BJ (cell line): ENCODE measurements at regions not wholly inside any gene's neighbourhood (a gene's known extent, or its start where the extent isn't known, plus 50 kb on each side); places are given as distances from the start of the nearest gene placed in this dataset.

Experiments
- CTCF ChIA-PET: fragments of 350-600 bp; formaldehyde crosslinking; extraction: SDS; loops from one replicate; lab custom pipeline; 2021; ENCODE audit warnings: antibody characterized with exemption, inconsistent platforms; lab: Yijun Ruan, JAX
- POLR2A ChIA-PET: fragments of 300-600 bp; sonication (Branson Sonifier 250); formaldehyde crosslinking; extraction: SDS; loops from one replicate; lab custom pipeline; 2021; ENCODE audit warnings: antibody characterized with exemption; lab: Charles Lee
- DNase-seq: peaks from one replicate; pipeline ENCODE4 v3.0.0-alpha.2; 2011; ENCODE audit warnings: low read depth
- H3K27me3 ChIP-seq: 2 replicates; pipeline ENCODE4 v1.6.0; 2011; ENCODE audit warnings: low read length; ENCODE audit not compliant: control insufficient read depth, insufficient read depth
- H3K36me3 ChIP-seq: 2 replicates; pipeline ENCODE4 v1.5.1; 2011; ENCODE audit warnings: low read length; ENCODE audit not compliant: control insufficient read depth, insufficient read depth
- H3K4me3 ChIP-seq: 2 replicates; pipeline ENCODE4 v1.5.1; 2011; ENCODE audit warnings: low read depth, mild to moderate bottlenecking, control low read depth, low read length
- TF ChIP-seq, protein P1 (sequence below): IDR thresholded peaks from 2 replicates; pipeline ENCODE4 v1.5.1; 2011; ENCODE audit warnings: low read depth, mild to moderate bottlenecking, control low read depth, inconsistent platforms, low read length, moderate library complexity; ENCODE audit not compliant: insufficient read depth

DNA sequence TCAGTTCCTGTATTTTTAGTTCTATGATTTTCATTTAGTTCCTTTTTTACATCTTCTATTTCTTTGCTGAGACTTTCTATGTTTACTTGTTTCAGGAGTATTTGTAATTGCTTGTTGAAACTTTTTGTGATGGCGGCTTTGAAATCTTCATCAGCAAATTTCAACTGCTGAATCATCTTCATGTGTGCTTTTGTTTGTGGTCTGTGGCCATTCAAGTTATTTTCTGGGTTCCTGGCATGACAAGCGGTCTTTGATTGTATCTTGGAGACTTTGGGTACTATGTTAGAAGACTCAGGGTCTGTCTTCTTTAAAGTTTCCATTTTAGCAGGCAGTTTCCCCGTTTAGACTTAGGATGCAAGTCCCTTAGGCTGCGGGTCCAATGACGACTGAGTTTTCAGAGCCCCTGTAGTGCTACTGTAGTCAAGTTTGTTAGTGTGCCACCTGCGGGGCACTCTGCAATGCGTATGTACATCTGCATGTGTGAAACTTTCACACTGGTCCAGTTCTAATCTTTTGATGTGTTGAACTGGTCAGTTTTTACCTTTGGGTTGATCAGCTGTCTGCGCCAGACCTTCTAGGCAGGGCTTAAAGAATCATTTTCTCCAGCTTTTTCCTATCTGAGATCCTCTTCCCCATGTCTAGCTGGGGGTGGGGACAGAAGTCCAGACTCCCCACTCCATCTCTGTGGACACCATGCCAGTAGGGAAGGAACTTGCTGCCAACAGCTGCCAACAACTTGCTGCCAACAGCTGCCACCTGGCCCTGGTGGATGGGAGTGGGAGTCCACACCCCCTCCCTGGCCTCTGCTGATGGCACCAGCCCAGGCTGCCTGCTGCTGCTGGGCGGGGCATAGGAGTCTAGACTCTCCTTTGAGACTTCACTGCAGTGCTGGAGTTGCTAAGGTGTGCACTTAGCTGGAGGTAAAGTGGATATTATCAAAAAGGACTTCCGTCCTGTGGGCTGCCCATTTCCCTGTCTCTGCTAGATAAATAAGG, 190.9 kb downstream of the TJP1 start:
- H3K27me3 ChIP-seq = no peaks in the 10 kb centered on the region
- H3K36me3 ChIP-seq = no peaks in the 10 kb centered on the region
- DNase-seq = no peak
- POLR2A ChIA-PET = no interaction called here
- TF ChIP-seq, protein P1, sequence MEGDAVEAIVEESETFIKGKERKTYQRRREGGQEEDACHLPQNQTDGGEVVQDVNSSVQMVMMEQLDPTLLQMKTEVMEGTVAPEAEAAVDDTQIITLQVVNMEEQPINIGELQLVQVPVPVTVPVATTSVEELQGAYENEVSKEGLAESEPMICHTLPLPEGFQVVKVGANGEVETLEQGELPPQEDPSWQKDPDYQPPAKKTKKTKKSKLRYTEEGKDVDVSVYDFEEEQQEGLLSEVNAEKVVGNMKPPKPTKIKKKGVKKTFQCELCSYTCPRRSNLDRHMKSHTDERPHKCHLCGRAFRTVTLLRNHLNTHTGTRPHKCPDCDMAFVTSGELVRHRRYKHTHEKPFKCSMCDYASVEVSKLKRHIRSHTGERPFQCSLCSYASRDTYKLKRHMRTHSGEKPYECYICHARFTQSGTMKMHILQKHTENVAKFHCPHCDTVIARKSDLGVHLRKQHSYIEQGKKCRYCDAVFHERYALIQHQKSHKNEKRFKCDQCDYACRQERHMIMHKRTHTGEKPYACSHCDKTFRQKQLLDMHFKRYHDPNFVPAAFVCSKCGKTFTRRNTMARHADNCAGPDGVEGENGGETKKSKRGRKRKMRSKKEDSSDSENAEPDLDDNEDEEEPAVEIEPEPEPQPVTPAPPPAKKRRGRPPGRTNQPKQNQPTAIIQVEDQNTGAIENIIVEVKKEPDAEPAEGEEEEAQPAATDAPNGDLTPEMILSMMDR = no peak
- CTCF ChIA-PET = interaction anchor here (1.4 to 2.2 kb wide), 3 partner anchors 8 to 35 kb away, joined by 4 to 7 read pairs (median 5); no protein-coding TSS in a partner anchor
- H3K4me3 ChIP-seq = no peak overlapping the region

DNA sequence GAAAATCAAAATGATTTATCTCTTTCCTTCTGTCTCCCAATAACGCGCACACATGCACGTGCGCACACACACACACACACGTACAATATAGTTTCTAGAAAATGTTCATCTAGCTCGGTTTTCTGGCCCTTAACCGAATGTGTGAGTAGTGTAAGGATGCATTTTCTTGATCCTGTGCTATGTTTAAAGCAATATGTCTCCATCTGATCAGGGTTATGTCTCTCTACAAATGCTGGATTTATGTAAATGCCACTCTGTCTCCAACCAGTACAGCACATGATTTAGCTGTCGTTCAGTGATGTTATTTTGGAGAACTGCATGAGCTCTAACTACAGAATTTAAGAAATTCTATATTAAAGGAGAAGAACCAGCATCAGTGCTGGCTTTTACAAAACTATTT, 198.0 kb downstream of the TJP1 start:
- POLR2A ChIA-PET = no interaction called here
- Histone ChIP-seq H3K36me3 (no peaks in the 10 kb centered on the region), H3K4me3 (no peak overlapping the region), H3K27me3 (0 out of 2 replicates have a peak, but pooled peaks cover 1% of the 10 kb centered on the region)
- no peak for DNase-seq
- TF ChIP-seq, protein P1 = no peak
- CTCF ChIA-PET = interaction anchor here (1.5 kb wide), 1 partner anchor 7 kb away, joined by 7 read pairs; no protein-coding TSS in a partner anchor

DNA sequence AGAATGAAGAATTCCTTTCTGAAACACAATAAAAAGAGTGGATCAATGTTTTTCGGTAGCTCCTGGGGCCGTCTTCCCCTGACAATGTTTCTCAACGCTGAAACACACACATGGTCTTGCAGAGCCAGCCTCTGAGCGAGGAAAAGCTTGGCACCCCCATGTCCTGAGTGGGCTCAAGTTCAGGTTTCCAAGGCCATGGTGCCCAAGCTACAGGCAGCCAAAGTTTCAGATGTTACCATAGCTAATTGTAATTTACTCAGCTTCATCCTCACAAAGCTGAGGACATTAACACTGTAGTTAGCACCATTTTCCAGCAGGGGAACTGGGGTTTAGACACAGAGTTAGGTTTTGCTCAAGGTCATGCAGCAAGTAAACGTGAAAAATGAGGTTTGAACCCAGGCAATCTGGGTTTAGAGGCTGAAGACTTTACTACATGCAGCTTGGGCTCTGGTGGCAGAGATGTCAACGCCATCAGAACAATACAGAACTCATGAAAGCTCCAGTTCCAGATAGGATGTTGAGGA, 199.1 kb downstream of the TJP1 start:
- no peak for DNase-seq
- H3K36me3 ChIP-seq = no peaks in the 10 kb centered on the region
- ChIA-PET POLR2A (no interaction called here), CTCF (interaction anchor here (1.0 to 2.2 kb wide), 3 partner anchors 9 to 27 kb away, joined by 3 to 7 read pairs (median 4); no protein-coding TSS in a partner anchor)
- H3K4me3 ChIP-seq = no peak overlapping the region
- 0 out of 2 replicates have a peak, but pooled peaks cover 1% of the 10 kb centered on the region for H3K27me3 ChIP-seq
- TF ChIP-seq, protein P1 = no peak

DNA sequence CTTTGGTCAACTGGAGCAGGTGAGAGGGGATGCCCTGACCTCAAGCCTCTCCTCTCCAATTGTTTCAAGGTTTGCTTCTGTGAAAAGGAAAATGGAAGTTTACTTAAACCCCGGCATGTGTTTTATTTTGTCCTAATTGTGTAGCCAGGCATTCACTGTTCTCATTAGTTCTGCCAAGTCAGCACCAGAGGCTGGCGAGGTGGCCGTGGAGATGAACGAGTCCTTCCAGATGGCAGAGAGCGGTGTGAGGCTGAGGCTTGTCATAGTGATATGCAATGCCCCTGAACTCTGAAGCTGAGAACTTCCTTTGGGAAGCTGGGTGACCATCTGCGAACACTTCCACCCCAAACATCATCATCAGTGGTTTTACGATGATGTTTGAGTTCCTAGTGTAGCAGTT, 199.6 kb downstream of the TJP1 start:
- POLR2A ChIA-PET = no interaction called here
- Histone ChIP-seq H3K27me3 (0 out of 2 replicates have a peak, but pooled peaks cover 1% of the 10 kb centered on the region), H3K36me3 (no peaks in the 10 kb centered on the region), H3K4me3 (no peak overlapping the region)
- DNase-seq = no peak
- CTCF ChIA-PET = interaction anchor here (1.0 to 2.2 kb wide), 3 partner anchors 9 to 27 kb away, joined by 3 to 7 read pairs (median 4); no protein-coding TSS in a partner anchor
- TF ChIP-seq, protein P1 = no peak

DNA sequence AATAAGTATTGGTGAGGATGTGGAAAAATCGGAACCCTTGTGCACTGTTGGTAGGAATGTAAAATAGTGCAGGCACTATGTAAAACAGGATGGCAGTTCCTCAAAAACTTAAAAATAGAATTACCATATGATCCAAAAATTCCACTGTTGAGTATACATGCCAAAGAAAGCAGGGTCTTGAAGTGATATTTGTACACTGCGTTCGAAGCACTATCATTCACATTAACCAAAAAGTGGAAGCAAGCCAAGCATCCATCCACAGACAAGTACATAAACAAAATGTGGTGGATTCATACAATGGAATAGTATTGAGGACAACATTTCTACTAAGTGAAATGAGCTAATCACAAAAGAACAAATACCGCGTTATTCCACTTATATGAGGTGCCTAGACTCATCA, 200.7 kb downstream of the TJP1 start:
- Histone ChIP-seq H3K27me3 (0 out of 2 replicates have a peak, but pooled peaks cover 1% of the 10 kb centered on the region), H3K4me3 (no peak overlapping the region), H3K36me3 (no peaks in the 10 kb centered on the region)
- ChIA-PET CTCF (interaction anchor here (2.2 kb wide), 1 partner anchor 26 kb away, joined by 4 read pairs; no protein-coding TSS in a partner anchor), POLR2A (no interaction called here)
- TF ChIP-seq, protein P1 = no peak
- no peak for DNase-seq
